ENCODE measurements at regions not wholly inside any gene's neighbourhood (a gene's known extent, or its start where the extent isn't known, plus 50 kb on each side); places are given as distances from the start of the nearest gene placed in this dataset.

- Histone ChIP-seq H3K27me3 (peaks cover 0 to 7% of the 10 kb centered on the region in 2 donors), H3K4me3 (no peak overlapping the region), H3K27ac (no peak overlapping the region), H3K9me3 (no peaks in the 10 kb centered on the region), H3K4me1 (no peaks in the 10 kb centered on the region), H3K36me3 (no peaks in the 10 kb centered on the region)
- TF ChIP-seq CTCF (IDR thresholded peaks at IDR 0.05) = no peak
- no peak for ATAC-seq
- intact Hi-C loops (cut with DNase I) = no loop called here
- peak in 1 of 4 donors; percentile 43 for DNase-seq
Measured at GRCh38 chr4:174131901-174132300, 151.6 kb downstream of the FBXO8 start.

- Histone ChIP-seq H3K36me3 (no peaks in the 10 kb centered on the region), H3K4me3 (no peak overlapping the region), H3K27ac (no peak overlapping the region), H3K27me3 (peaks cover 5 to 51% of the 10 kb centered on the region in 2 donors), H3K4me1 (no peaks in the 10 kb centered on the region), H3K9me3 (no peaks in the 10 kb centered on the region)
- intact Hi-C loops (cut with DNase I) = no loop called here
- peak in 1 of 4 donors; percentile 47 for DNase-seq
- no peak for ATAC-seq
- TF ChIP-seq CTCF (IDR thresholded peaks at IDR 0.05) = no peak
Measured at GRCh38 chr4:174122705-174123104, 160.8 kb downstream of the FBXO8 start.

GRCh38 chr4:174120446-174121295, 162.8 kb downstream of the FBXO8 start:
- H3K36me3 ChIP-seq = no peaks in the 10 kb centered on the region
- H3K27me3 ChIP-seq = peaks cover 5 to 52% of the 10 kb centered on the region in 2 donors
- no peak overlapping the region for H3K4me3 ChIP-seq
- TF ChIP-seq CTCF (IDR thresholded peaks at IDR 0.05) = peak; percentile 36
- ATAC-seq (peak; percentile 67), DNase-seq (peak in 1 of 4 donors; percentile 71)
- no peak overlapping the region for H3K27ac ChIP-seq
- H3K4me1 ChIP-seq = no peaks in the 10 kb centered on the region
- intact Hi-C loops (cut with DNase I) = no loop called here
- H3K9me3 ChIP-seq = no peaks in the 10 kb centered on the region

GRCh38 chr4:174119830-174120229, 163.6 kb downstream of the FBXO8 start:
- peaks cover 5 to 51% of the 10 kb centered on the region in 2 donors for H3K27me3 ChIP-seq
- ATAC-seq = no peak
- no peak for TF ChIP-seq CTCF (IDR thresholded peaks at IDR 0.05)
- no peaks in the 10 kb centered on the region for H3K4me1 ChIP-seq
- H3K27ac ChIP-seq = no peak overlapping the region
- H3K36me3 ChIP-seq = no peaks in the 10 kb centered on the region
- DNase-seq = no peak
- H3K4me3 ChIP-seq = no peak overlapping the region
- intact Hi-C loops (cut with DNase I) = no loop called here
- no peaks in the 10 kb centered on the region for H3K9me3 ChIP-seq

- intact Hi-C loops (cut with DNase I) = no loop called here
- TF ChIP-seq CTCF (IDR thresholded peaks at IDR 0.05) = no peak
- Histone ChIP-seq H3K4me1 (no peaks in the 10 kb centered on the region), H3K36me3 (no peaks in the 10 kb centered on the region), H3K4me3 (no peak overlapping the region), H3K9me3 (no peaks in the 10 kb centered on the region), H3K27ac (no peak overlapping the region), H3K27me3 (peaks cover 5 to 45% of the 10 kb centered on the region in 2 donors)
- ATAC-seq (no peak), DNase-seq (no peak)
Measured at GRCh38 chr4:174119051-174119450, 164.4 kb downstream of the FBXO8 start.
